ENCODE measurements at regions not wholly inside any gene's neighbourhood (a gene's known extent, or its start where the extent isn't known, plus 50 kb on each side); places are given as distances from the start of the nearest gene placed in this dataset.
"Not testable (repeated sequence)": the region's sequence is repeated elsewhere in the genome, so short reads cannot be mapped to it uniquely, and the experiment has no call there.

DNA sequence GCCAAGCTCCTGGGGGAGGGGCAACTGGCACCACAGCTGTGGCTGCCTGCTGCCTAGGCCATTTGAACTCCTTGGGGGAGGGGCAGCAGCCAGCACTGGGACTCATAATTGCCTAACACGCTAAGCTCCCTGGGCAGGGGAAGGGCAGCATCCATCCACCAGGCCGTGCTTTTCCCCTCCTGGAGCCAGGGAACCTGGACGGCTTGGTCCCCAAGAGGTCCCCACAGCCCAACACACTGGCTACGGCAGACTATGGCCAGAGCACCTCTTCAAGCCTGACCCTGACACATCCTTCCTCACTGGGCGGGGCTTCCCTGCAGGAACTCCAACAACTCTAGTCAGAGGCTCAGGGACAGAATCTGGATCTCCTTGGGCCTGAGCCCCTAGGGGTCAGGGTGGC lies 269.4 kb downstream of the RNF144B start:
- H3K36me3 ChIP-seq (ENCODE audit: control insufficient read depth in 2 of 2, extremely low read depth in 1 of 2, insufficient read depth in 2 of 2, low read length in 2 of 2): no peaks in the 10 kb centered on the region
- no peak overlapping the region for H3K27ac ChIP-seq (ENCODE audit: insufficient read depth, low read depth, low read length)
- POLR2A ChIA-PET: no interaction called here
- no TSS peak for BruUV-seq (replicated peaks)
- no peaks in the 10 kb centered on the region for H3K79me2 ChIP-seq (ENCODE audit: control insufficient read depth, insufficient read depth, low read length)
- no peaks in the 10 kb centered on the region for H3K9me3 ChIP-seq (replicated peaks; ENCODE audit: control insufficient read depth, insufficient read depth, low read length)
- FAIRE-seq: no peak
- TF ChIP-seq MAX (IDR thresholded peaks at IDR 0.05; ENCODE audit: insufficient read depth, insufficient read length) (no peak), CTCF (IDR thresholded peaks at IDR 0.05; ENCODE audit: extremely low read depth in 1 of 2, insufficient read depth in 1 of 2, low read depth in 1 of 2, low read length in 2 of 2) (no peak), MYC (IDR thresholded peaks at IDR 0.05; ENCODE audit: low read depth, low read length) (no peak), GATA2 (IDR thresholded peaks at IDR 0.05; ENCODE audit: insufficient read depth, insufficient read length, low read depth, low read length) (no peak), EZH2 (IDR thresholded peaks at IDR 0.05; ENCODE audit: borderline replicate concordance, low read depth, low read length, severe bottlenecking) (no peak), POLR2A (IDR thresholded peaks at IDR 0.05; ENCODE audit: low read depth, low read length) (no peak), JUN (IDR thresholded peaks at IDR 0.05; ENCODE audit: borderline replicate concordance, insufficient read depth, insufficient read length, low read depth) (no peak), FOS (IDR thresholded peaks at IDR 0.05; ENCODE audit: borderline replicate concordance, insufficient read depth, low read length) (no peak), POLR2AphosphoS5 (IDR thresholded peaks at IDR 0.05; ENCODE audit: insufficient read depth, low read depth, low read length) (no peak)
- no peaks in the 10 kb centered on the region for H3K9me1 ChIP-seq (replicated peaks; ENCODE audit: control insufficient read depth, extremely low read depth, insufficient read depth, low read length)
- no peak overlapping the region for H2AFZ ChIP-seq (ENCODE audit: low read depth, low read length)
- CTCF ChIA-PET: no interaction called here
- H3K27me3 ChIP-seq (ENCODE audit: control insufficient read depth in 2 of 2, insufficient read depth in 2 of 2, low read length in 2 of 2): no peaks in the 10 kb centered on the region
- dilution Hi-C loops (cut with MboI; ENCODE audit: extremely low pct_ligation_motif_present, low sequenced_read_pairs): no loop called here
- no peak overlapping the region for H3K4me2 ChIP-seq (ENCODE audit: insufficient read depth, low read length)
- no peaks in the 10 kb centered on the region for H3K4me1 ChIP-seq (ENCODE audit: control insufficient read depth, extremely low read depth, insufficient read depth, low read length)
- no peak overlapping the region for H3K9ac ChIP-seq (replicated peaks; ENCODE audit: extremely low read depth, insufficient read depth, low read length)
- DNase-seq (ENCODE audit: low read depth, low spot score): no peak
- intact Hi-C loops (cut with micrococcal nuclease): no loop called here
- no peaks in the 10 kb centered on the region for H4K20me1 ChIP-seq (replicated peaks; ENCODE audit: control insufficient read depth, extremely low read depth, insufficient read depth, low read length)
- no peak overlapping the region for H3K4me3 ChIP-seq (replicated peaks in 1 of 3; ENCODE audit: insufficient read depth in 1 of 3, low read depth in 1 of 3, low read length in 3 of 3)

DNA sequence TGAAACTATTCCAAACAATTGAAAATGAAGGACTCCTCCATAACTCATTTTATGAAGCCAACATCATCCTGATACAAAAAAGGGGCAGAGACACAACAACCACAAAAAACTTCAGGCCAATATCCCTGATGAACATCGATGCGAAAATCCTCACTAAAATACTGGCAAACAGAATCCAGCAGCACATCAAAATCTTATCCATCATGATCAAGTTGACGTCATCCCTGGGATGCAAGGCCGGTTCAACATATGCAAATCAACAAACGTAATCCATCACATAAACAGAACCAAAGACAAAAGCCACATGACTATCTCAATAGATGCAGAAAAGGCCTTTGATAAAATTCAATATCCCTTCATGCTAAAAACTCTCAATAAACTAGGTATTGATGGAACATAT lies 272.8 kb downstream of the RNF144B start:
- H3K9me3 ChIP-seq (replicated peaks; ENCODE audit: control insufficient read depth, insufficient read depth, low read length); H3K9ac ChIP-seq (replicated peaks; ENCODE audit: extremely low read depth, insufficient read depth, low read length); H3K79me2 ChIP-seq (ENCODE audit: control insufficient read depth, insufficient read depth, low read length); FAIRE-seq; H2AFZ ChIP-seq (ENCODE audit: low read depth, low read length); H3K27me3 ChIP-seq (ENCODE audit: control insufficient read depth in 2 of 2, insufficient read depth in 2 of 2, low read length in 2 of 2); H3K36me3 ChIP-seq (ENCODE audit: control insufficient read depth in 2 of 2, extremely low read depth in 1 of 2, insufficient read depth in 2 of 2, low read length in 2 of 2); BruUV-seq (replicated peaks); H3K4me1 ChIP-seq (ENCODE audit: control insufficient read depth, extremely low read depth, insufficient read depth, low read length); dilution Hi-C loops (cut with MboI; ENCODE audit: extremely low pct_ligation_motif_present, low sequenced_read_pairs); H3K4me3 ChIP-seq (replicated peaks in 1 of 3; ENCODE audit: insufficient read depth in 1 of 3, low read depth in 1 of 3, low read length in 3 of 3); H4K20me1 ChIP-seq (replicated peaks; ENCODE audit: control insufficient read depth, extremely low read depth, insufficient read depth, low read length); DNase-seq (ENCODE audit: low read depth, low spot score); POLR2A ChIA-PET; H3K9me1 ChIP-seq (replicated peaks; ENCODE audit: control insufficient read depth, extremely low read depth, insufficient read depth, low read length); H3K4me2 ChIP-seq (ENCODE audit: insufficient read depth, low read length); H3K27ac ChIP-seq (ENCODE audit: insufficient read depth, low read depth, low read length); CTCF ChIA-PET; intact Hi-C loops (cut with micrococcal nuclease): not testable (repeated sequence)

Data from endothelial cell of umbilical vein (primary cell).